ENCODE measurements at regions not wholly inside any gene's neighbourhood (a gene's known extent, or its start where the extent isn't known, plus 50 kb on each side); places are given as distances from the start of the nearest gene placed in this dataset.

GRCh38 chr2:107108556-107108955 is 222.6 kb upstream of the ST6GAL2 start:
- H3K9me3 ChIP-seq (ENCODE audit: low read depth, low read length, poor library complexity, severe bottlenecking), result peaks cover 4% of the 10 kb centered on the region
- H3K27ac ChIP-seq (ENCODE audit: low read depth, low read length, poor library complexity, severe bottlenecking), result no peak overlapping the region
- ChIA-PET CTCF (no interaction called here), POLR2A (ENCODE audit: low non-redundant PET) (no interaction called here)
- H3K4me3 ChIP-seq (ENCODE audit: low read depth, low read length, poor library complexity, severe bottlenecking), result no peak overlapping the region
- DNase-seq (ENCODE audit: low spot score), result no peak
- H3K27me3 ChIP-seq (replicated peaks; ENCODE audit: insufficient read depth, low read depth, low read length, poor library complexity), result no peaks in the 10 kb centered on the region
- no peaks in the 10 kb centered on the region for H3K36me3 ChIP-seq (ENCODE audit: insufficient read depth, low read length, poor library complexity, severe bottlenecking)
- intact Hi-C loops (cut with micrococcal nuclease; ENCODE audit: unreplicated experiment), result no loop called here
- H3K4me1 ChIP-seq (ENCODE audit: insufficient read depth, low read length, poor library complexity, severe bottlenecking), result no peaks in the 10 kb centered on the region
- no TSS peak for BruUV-seq (replicated peaks)
- no peak for TF ChIP-seq CTCF (conservative IDR thresholded peaks at IDR 0.05; ENCODE audit: low read depth, low read length)
- no peak for TF ChIP-seq EZH2 (IDR thresholded peaks at IDR 0.05; ENCODE audit: borderline replicate concordance, low read depth, low read length, poor library complexity, severe bottlenecking)

GRCh38 chr2:107111623-107112022 is 225.7 kb upstream of the ST6GAL2 start:
- CTCF ChIA-PET, result no interaction called here
- BruUV-seq (replicated peaks), result no TSS peak
- Histone ChIP-seq H3K27me3 (replicated peaks; ENCODE audit: insufficient read depth, low read depth, low read length, poor library complexity) (no peaks in the 10 kb centered on the region), H3K4me1 (ENCODE audit: insufficient read depth, low read length, poor library complexity, severe bottlenecking) (no peaks in the 10 kb centered on the region), H3K4me3 (ENCODE audit: low read depth, low read length, poor library complexity, severe bottlenecking) (no peak overlapping the region), H3K9me3 (ENCODE audit: low read depth, low read length, poor library complexity, severe bottlenecking) (no peaks in the 10 kb centered on the region), H3K27ac (ENCODE audit: low read depth, low read length, poor library complexity, severe bottlenecking) (no peak overlapping the region), H3K36me3 (ENCODE audit: insufficient read depth, low read length, poor library complexity, severe bottlenecking) (no peaks in the 10 kb centered on the region)
- TF ChIP-seq CTCF (conservative IDR thresholded peaks at IDR 0.05; ENCODE audit: low read depth, low read length) (no peak), EZH2 (IDR thresholded peaks at IDR 0.05; ENCODE audit: borderline replicate concordance, low read depth, low read length, poor library complexity, severe bottlenecking) (no peak)
- no peak for DNase-seq (ENCODE audit: low spot score)
- intact Hi-C loops (cut with micrococcal nuclease; ENCODE audit: unreplicated experiment), result no loop called here
- POLR2A ChIA-PET (ENCODE audit: low non-redundant PET), result no interaction called here

- Histone ChIP-seq H3K36me3 (ENCODE audit: insufficient read depth, low read length, poor library complexity, severe bottlenecking) (no peaks in the 10 kb centered on the region), H3K4me3 (ENCODE audit: low read depth, low read length, poor library complexity, severe bottlenecking) (no peak overlapping the region), H3K4me1 (ENCODE audit: insufficient read depth, low read length, poor library complexity, severe bottlenecking) (no peaks in the 10 kb centered on the region), H3K27ac (ENCODE audit: low read depth, low read length, poor library complexity, severe bottlenecking) (no peak overlapping the region), H3K9me3 (ENCODE audit: low read depth, low read length, poor library complexity, severe bottlenecking) (no peaks in the 10 kb centered on the region), H3K27me3 (replicated peaks; ENCODE audit: insufficient read depth, low read depth, low read length, poor library complexity) (no peaks in the 10 kb centered on the region)
- no peak for DNase-seq (ENCODE audit: low spot score)
- no peak for TF ChIP-seq CTCF (conservative IDR thresholded peaks at IDR 0.05; ENCODE audit: low read depth, low read length)
- TF ChIP-seq EZH2 (IDR thresholded peaks at IDR 0.05; ENCODE audit: borderline replicate concordance, low read depth, low read length, poor library complexity, severe bottlenecking), result no peak
- CTCF ChIA-PET, result no interaction called here
- intact Hi-C loops (cut with micrococcal nuclease; ENCODE audit: unreplicated experiment), result no loop called here
- no TSS peak for BruUV-seq (replicated peaks)
- POLR2A ChIA-PET (ENCODE audit: low non-redundant PET), result no interaction called here
These were observed 226.6 kb upstream of the ST6GAL2 start for GRCh38 chr2:107112561-107112960.

Data from A673 (cell line).